ENCODE measurements at regions not wholly inside any gene's neighbourhood (a gene's known extent, or its start where the extent isn't known, plus 50 kb on each side); places are given as distances from the start of the nearest gene placed in this dataset.

DNA sequence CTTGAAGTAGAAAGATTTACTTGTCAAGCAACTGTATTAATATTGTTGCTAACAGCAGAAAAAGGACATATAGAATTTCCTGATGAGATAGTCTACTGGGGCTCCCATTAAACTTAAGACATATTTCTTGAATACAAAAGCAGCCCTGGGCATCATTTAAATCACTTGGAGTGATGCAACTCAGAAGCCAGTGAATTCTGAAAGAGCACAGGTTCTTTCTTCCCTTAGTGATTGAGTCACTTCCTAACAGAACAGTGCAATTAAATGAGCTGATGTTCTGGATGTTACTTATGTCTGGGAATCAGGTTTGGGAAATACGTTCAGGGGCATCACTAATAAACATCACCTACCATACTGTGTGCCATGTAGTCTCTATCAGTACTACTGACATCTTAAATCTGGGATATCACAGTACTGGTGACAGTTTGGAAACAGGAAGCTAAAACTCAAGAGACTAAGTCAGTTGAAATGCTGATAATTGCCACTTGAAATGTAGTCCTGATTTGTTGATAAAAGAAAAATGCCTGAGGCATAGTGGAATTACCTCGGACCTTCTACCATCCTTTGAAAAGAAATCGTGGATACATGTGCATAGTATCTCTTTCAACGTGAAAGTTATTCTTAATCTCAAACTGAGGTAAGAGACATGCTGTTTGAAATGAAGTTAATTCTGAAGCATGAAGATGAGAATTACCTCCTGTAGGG is 249.2 kb upstream of the GPRIN3 start:
- Histone ChIP-seq H3K4me3 (ENCODE audit: low read length) (no peak overlapping the region), H3K36me3 (ENCODE audit: control insufficient read depth, insufficient read depth, low read length) (no peaks in the 10 kb centered on the region), H3K27ac (ENCODE audit: low read depth, low read length) (no peak overlapping the region), H3K4me1 (ENCODE audit: control insufficient read depth, insufficient read depth, low read length) (no peaks in the 10 kb centered on the region), H3K27me3 (ENCODE audit: control insufficient read depth, insufficient read depth, low read length, poor library complexity, severe bottlenecking) (no peaks in the 10 kb centered on the region), H3K9ac (ENCODE audit: extremely low read depth, low read length, poor library complexity, severe bottlenecking) (no peak overlapping the region), H3K9me3 (ENCODE audit: control insufficient read depth, low read length) (no peaks in the 10 kb centered on the region)
- 88 to 89% methylated on average over 3 to 4 of the region's 4 CpGs for WGBS, 2 experiments (ENCODE audit: insufficient coverage in 1 of 2, insufficient read length in 1 of 2)
- H3K27me3 Mint-ChIP-seq (ENCODE audit: insufficient read depth) = peaks cover 34% of the 10 kb centered on the region
- H3K9me3 Mint-ChIP-seq = no peaks in the 10 kb centered on the region
- H3K36me3 Mint-ChIP-seq (ENCODE audit: low read depth) = no peaks in the 10 kb centered on the region
- TF ChIP-seq, protein P1, sequence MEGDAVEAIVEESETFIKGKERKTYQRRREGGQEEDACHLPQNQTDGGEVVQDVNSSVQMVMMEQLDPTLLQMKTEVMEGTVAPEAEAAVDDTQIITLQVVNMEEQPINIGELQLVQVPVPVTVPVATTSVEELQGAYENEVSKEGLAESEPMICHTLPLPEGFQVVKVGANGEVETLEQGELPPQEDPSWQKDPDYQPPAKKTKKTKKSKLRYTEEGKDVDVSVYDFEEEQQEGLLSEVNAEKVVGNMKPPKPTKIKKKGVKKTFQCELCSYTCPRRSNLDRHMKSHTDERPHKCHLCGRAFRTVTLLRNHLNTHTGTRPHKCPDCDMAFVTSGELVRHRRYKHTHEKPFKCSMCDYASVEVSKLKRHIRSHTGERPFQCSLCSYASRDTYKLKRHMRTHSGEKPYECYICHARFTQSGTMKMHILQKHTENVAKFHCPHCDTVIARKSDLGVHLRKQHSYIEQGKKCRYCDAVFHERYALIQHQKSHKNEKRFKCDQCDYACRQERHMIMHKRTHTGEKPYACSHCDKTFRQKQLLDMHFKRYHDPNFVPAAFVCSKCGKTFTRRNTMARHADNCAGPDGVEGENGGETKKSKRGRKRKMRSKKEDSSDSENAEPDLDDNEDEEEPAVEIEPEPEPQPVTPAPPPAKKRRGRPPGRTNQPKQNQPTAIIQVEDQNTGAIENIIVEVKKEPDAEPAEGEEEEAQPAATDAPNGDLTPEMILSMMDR (conservative IDR thresholded peaks at IDR 0.05) = no peak
- DNase-seq = no peak
- no peak overlapping the region for H3K27ac Mint-ChIP-seq
- no peak overlapping the region for H3K4me3 Mint-ChIP-seq
- H3K4me1 Mint-ChIP-seq = peaks cover 26% of the 10 kb centered on the region

DNA sequence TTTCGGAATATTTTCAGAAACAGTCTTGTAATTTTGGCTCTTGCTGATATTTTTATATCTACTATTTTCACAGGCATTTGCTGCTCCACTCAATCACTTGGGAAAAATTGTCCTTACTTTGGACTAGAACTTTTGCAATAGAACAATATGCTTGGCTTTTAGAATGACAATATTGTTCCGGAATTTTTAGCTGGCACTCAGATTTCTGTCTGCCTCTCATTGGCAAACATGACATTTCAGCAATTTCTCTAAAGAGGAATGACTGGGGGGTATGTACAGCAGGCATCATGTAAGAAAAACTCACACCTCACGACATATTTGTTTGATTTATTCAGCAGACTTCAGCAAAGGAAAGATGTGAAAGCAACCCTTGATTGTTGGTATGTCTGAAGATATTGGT is 243.6 kb upstream of the GPRIN3 start:
- no peak for DNase-seq
- Histone ChIP-seq H3K9me3 (ENCODE audit: control insufficient read depth, low read length) (no peaks in the 10 kb centered on the region), H3K4me1 (ENCODE audit: control insufficient read depth, insufficient read depth, low read length) (no peaks in the 10 kb centered on the region), H3K27ac (ENCODE audit: low read depth, low read length) (no peak overlapping the region), H3K27me3 (ENCODE audit: control insufficient read depth, insufficient read depth, low read length, poor library complexity, severe bottlenecking) (no peaks in the 10 kb centered on the region), H3K4me3 (ENCODE audit: low read length) (no peak overlapping the region), H3K36me3 (ENCODE audit: control insufficient read depth, insufficient read depth, low read length) (no peaks in the 10 kb centered on the region), H3K9ac (ENCODE audit: extremely low read depth, low read length, poor library complexity, severe bottlenecking) (no peak overlapping the region)
- TF ChIP-seq, protein P1 (conservative IDR thresholded peaks at IDR 0.05) = no peak
- H3K4me3 Mint-ChIP-seq = no peak overlapping the region
- WGBS, 2 experiments (ENCODE audit: insufficient coverage in 1 of 2, insufficient read length in 1 of 2) = 92 to 96% methylated on average over 3 of the region's 3 CpGs
- no peaks in the 10 kb centered on the region for H3K4me1 Mint-ChIP-seq
- no peaks in the 10 kb centered on the region for H3K9me3 Mint-ChIP-seq
- H3K27ac Mint-ChIP-seq = no peak overlapping the region
- H3K27me3 Mint-ChIP-seq (ENCODE audit: insufficient read depth) = peaks cover 5% of the 10 kb centered on the region
- no peaks in the 10 kb centered on the region for H3K36me3 Mint-ChIP-seq (ENCODE audit: low read depth)

DNA sequence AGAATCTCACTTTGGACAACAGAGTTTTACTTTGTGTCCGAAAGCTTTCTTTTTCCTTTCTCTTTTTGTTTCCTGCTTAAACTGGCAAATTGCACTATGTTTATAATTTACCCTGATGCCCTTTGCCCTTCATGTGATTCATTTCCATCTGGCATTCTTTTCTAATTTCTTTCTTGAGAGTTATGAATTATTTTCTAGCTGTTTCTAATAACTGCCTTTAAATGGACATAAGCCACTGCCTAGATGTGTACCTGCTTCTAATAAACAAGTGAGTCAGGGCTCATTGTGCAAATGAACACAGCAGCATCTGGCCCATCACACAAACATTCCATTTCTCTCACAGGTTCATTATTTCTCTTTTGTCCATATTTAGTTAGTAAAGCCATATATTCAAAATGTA is 242.3 kb upstream of the GPRIN3 start:
- TF ChIP-seq, protein P1 (conservative IDR thresholded peaks at IDR 0.05) = no peak
- 95 to 100% methylated on average over 1 of the region's 1 CpG for WGBS, 2 experiments (ENCODE audit: insufficient coverage in 1 of 2, insufficient read length in 1 of 2)
- H3K4me3 Mint-ChIP-seq = no peak overlapping the region
- Histone ChIP-seq H3K4me3 (ENCODE audit: low read length) (no peak overlapping the region), H3K27ac (ENCODE audit: low read depth, low read length) (no peak overlapping the region), H3K27me3 (ENCODE audit: control insufficient read depth, insufficient read depth, low read length, poor library complexity, severe bottlenecking) (no peaks in the 10 kb centered on the region), H3K4me1 (ENCODE audit: control insufficient read depth, insufficient read depth, low read length) (no peaks in the 10 kb centered on the region), H3K9ac (ENCODE audit: extremely low read depth, low read length, poor library complexity, severe bottlenecking) (no peak overlapping the region), H3K9me3 (ENCODE audit: control insufficient read depth, low read length) (peaks cover 4% of the 10 kb centered on the region), H3K36me3 (ENCODE audit: control insufficient read depth, insufficient read depth, low read length) (no peaks in the 10 kb centered on the region)
- H3K27ac Mint-ChIP-seq = no peak overlapping the region
- no peaks in the 10 kb centered on the region for H3K36me3 Mint-ChIP-seq (ENCODE audit: low read depth)
- no peaks in the 10 kb centered on the region for H3K9me3 Mint-ChIP-seq
- no peak for DNase-seq
- no peaks in the 10 kb centered on the region for H3K4me1 Mint-ChIP-seq
- H3K27me3 Mint-ChIP-seq (ENCODE audit: insufficient read depth) = peaks cover 2% of the 10 kb centered on the region
